HG03066 (cell line): ENCODE measurements at regions not wholly inside any gene's neighbourhood (a gene's known extent, or its start where the extent isn't known, plus 50 kb on each side); places are given as distances from the start of the nearest gene placed in this dataset.

Source experiments
- ATAC-seq: cut with Tn5 transposase; IDR thresholded peaks from one replicate; pipeline ENCODE4 v1.9.1; 2021; ENCODE audit warnings: low read depth; ENCODE audit not compliant: unreplicated experiment

DNA sequence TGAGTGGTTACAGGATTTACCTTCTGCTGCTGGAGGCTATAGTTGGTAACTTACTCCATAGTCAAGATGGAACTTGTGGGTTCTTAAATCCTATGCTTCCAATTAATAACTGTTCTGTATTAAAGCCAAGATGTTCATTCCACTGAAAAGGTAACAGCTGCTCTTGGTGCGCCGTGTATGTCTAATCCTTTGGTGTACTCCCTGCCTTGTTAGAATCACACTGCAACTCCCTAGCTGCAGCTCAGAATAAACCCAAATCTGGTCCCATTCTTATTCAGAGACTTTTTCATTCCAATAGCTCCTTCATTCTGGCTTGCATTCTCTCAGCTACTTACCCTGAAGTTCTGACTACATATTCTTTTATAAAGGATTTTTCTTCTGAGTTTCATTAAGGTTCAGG lies 1355.5 kb downstream of the MAT2B start:
- ATAC-seq, result no peak

DNA sequence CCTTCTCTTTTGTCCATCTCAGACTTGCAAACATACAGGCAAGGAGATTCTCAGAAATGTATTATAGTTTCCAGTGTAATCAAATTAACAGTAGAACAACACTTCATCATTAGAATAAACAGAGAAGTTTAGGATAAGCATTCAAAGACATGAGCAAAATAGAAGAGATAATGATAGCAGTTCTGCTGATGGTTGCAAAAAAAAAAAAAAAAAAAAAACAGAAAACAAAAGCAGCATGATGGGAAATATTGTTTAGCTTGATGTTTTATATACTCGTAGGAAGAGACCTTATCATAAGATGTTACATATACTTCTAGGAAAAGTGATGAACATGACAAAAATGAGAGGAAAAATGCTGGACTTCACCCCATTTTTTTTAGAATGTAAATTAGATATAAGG lies 1356.2 kb downstream of the MAT2B start:
- no peak for ATAC-seq

DNA sequence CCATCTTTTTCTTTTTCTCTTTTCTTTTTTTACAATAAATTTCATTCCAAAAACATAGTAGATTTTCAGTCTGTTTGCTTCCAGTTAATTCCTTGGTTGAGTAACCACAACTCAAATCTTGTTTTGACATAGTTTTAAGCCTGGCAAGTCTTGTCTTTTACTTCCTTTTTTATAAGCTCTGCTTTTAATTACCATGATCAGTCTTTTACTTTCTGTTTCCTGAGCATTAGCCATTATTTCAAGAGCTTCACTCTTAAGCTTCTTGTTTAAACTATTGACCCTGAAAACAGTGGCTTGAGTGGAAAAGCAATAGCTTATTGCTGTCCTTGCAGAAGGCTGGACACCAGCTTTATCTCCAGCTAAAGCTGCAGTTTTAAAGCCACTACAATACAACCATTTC lies 1363.3 kb downstream of the MAT2B start:
- ATAC-seq, result peak; percentile 53

DNA sequence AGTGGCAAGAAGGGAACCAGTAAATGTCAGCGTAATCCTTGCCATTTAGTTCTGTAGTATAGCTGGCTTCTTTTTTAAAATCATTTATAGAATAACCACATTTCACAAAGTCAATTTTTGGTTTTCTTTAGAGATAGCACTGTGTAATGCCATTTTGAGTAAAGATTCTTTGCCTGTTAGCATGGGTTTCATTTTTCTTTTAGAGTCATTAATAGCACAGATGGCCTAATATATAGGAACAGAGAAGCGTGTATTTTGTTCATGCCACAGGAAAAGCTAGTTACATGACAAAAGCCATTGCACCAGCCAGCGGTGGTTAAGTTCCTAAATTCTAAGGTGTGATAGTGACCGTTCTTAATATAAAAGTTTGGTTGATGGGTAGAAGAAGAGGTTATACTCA lies 1363.9 kb downstream of the MAT2B start:
- ATAC-seq, result peak; percentile 18

DNA sequence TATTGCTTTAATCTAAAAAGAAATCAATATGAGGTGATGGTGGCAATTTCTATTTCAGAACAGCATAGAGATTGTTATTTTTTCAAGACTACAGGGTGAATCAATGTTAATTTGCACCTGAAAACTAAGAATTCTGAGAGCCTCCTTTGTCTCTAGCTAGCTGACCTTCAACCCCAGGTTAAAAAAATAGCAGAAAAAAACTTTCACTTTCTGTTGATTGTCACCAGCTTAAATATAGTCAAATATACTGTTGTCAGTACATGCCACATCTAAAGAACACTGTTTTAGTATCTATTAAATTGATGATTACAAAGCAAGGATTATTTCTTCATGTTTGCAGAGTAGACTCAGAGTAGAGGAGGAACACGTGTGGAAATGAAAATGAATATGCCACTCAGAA lies 1371.4 kb downstream of the MAT2B start:
- ATAC-seq, result no peak

DNA sequence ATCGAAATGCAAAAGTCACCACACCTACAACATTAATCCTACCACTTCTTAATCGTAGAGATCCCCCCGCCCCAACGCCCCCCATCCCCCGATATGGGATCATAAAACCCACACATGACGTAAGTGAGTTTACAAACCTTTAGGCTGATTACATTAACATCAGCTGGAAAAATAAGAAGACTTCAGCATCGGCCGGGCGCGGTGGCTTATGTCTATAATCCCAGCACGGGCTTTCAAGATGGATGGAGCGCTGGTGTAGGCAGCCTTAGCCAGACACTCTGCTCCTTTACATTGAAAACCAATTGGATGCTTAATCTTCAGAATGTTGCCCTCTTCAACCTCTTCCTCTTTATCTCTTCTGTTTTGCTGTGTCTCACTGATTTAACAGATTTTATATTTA lies 1376.0 kb downstream of the MAT2B start:
- no peak for ATAC-seq

DNA sequence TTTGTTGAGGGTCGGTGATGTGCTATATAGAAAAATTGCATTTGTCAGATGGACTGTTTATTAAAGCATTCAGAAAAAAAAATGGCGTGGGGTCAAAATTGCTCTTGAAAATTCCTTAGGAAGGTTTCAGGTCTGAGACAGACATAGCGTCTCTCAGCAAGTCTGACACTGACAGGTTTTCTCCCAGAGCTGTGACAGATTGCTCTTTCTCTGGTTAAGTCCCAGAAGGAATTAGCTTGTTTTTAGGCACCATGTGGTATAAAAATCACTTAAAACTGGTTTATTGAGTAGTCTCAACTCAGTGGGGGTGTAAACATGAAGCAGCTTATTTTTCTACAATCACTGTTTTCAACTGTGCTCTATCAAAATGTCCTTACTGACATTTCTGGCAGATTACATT lies 1379.8 kb downstream of the MAT2B start:
- ATAC-seq, result no peak

DNA sequence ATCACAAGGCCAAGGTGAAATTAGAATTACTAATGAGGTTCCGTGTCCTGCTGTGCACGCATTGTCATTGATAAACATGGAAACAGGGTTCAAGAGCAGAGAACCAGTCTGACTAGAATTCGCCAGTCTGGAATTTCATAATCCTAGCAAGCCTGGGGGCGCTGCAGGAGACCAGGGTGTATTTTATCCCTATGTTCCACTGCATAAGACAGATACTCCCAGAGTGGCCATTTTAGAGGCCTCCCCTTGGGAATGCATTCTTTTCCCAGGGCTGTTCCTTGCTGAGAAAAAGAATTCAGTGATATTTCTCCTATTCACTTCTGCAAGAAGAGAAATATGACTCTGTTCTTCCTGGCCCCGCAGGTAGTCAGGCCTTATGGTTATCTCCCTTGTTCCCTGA lies 1387.7 kb downstream of the MAT2B start:
- ATAC-seq, result no peak

DNA sequence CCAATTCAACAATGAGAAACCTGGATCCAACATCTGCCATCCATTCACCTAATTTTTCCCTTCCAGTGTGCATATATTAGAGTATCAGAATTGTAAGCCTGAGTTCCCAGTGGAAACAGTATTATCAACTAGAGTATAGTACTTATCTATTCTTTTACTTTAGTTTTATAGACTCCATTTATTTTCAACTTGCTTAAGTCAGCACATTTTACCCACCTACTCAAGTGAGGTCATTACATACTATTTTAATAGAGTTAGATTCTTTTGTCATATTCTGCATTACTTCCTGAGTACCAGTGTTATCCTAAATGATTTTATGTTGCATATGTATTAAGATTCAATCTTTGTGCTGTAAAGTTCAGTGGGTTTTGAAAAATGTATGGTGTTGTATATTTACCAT lies 1393.3 kb downstream of the MAT2B start:
- no peak for ATAC-seq

DNA sequence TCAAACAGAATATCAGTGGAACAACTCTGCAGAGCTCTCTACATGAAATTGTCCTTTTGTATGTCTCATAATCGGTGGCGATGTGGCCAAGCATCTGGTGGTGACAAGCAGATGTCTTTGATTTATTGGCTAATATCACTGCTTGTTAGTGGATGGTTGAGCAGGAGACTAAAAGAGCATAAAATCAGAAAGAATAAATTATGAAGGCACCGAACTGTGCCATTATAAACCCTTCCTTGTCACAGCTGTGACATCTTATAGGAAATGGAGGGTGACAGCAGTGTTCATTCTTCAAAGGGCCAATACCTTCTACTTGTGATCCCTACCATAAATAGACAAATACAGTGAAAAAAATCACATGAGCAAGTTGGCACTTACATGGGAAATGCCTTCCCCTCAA lies 1404.3 kb downstream of the MAT2B start:
- ATAC-seq, result no peak

DNA sequence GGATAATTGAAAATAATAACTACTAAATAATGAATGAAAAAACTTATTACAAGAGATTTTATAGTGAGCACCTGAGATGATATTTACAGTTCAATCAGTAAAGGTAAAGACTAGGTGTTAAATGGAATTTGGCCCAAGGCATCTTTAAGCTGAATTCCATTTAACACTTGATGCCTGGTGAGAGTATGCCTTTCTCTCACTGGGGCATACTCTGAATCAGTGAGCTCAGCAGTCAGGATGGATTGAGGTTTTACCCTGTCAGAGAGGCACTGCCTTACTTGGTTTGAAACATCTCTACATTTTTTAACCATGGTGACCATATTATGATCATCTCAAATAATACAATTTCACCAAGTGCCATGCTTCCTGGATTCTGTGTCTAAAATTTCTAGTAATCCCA lies 1416.3 kb downstream of the MAT2B start:
- ATAC-seq, result no peak

DNA sequence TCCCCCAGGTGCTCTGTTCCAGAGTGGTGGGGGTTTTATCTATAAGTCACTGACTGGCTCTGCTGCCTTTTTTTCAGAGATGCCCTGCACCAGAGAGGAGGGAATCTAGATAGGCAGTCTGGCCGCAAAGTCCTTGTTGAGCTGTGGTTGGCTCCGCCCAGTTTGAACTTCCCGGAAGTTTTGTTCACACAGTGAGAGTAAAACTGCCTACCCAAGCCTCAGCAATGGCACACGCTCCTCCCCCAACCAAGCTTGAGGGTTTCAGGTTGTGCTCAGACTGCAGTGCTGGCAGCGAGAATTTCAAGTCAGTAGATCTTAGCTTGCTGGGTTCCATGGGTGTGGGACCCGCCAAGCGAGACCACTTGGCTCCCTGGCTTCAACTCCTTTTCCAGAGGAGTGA lies 1428.6 kb downstream of the MAT2B start:
- ATAC-seq, result no peak

DNA sequence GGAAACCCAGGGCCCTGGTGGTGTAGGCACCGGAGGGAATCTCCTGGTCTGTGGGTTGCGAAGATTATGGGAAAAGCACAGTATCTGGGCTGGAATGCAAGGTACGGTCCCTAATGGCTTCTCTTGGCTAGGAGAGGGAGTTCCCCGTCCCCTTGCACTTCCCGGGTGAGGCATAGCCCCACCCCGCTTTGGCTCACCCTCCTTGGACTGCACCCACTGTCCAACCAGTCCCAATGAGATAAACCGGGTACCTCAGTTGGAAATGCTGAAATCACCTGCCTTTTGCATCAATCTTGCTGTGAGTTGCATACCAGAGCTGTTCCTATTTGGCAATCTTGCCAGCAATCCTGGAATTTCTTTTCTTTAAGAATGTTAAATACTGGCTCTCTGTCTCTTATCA lies 1429.1 kb downstream of the MAT2B start:
- ATAC-seq, result no peak

DNA sequence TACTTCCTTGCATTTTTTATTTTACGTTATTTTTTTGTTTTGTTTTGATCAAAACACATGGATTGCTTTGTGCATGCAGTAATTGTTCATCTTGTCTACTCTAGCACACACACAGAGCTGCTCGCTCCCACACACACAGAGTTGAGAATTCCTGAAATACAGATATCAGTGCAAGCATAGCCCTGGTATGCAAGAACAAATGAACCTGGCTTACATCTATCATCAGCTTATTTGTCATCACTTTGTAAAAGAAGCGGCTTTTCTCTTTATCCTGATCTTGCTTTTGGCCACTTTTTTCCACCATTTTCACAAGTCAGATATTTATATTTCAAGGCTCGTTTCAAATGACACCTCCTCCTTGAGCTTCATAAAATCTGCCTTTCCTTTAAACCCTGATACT lies 1435.7 kb downstream of the MAT2B start:
- no peak for ATAC-seq

DNA sequence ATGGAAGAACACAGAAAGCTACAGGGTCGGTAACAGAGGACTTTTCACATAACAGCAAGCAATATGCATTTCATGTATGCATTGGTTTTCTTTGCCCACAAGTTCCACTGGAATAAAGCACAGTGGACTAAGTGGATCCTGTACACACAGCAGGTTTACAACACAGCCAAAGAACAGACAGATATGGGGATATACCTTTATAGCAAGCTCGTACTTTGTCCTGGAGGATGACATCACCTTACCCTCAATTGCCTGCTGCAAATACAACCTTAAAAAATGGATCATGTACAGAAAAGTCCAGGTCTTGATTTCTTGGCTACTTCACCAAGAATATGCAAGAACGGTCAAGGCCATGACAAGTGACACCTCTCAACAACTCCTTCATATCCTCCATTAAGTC lies 1445.5 kb downstream of the MAT2B start:
- ATAC-seq, result no peak

DNA sequence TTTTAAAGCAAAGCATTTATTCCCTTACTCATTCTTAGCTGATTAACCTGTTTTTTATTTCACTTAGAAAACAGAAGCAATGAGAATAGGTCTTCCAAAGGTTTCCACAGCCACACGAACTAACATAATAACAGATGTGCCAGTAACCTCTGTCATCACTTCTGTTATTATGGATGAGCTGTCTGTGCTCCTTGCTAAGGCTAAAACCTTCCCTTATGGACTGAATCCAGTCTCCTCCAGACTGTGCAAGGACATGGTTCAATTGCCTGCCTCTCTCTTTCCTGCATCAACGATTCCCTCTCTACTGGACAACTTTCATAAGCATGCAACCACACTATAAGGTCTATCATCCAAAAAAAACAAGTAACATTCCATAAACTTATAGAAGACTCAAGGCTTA lies 1446.2 kb downstream of the MAT2B start:
- no peak for ATAC-seq

DNA sequence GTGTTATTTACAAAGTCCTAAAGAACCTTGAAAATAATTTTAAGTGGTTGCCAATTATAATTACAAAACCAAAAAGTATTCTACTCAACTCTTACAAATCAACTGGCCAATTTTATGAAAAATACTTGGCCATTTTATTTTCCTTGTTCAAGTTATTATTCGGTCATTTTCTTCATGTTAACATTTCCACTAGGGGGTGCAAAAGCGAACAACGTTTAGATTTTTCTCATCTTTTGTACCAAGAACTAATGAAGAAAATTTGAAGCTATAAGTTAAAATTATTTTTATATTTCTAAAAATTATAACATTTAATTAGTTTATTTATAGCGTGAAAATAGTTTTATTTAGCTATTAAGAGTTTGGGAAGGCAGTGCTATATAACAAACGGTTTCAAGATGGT lies 1453.3 kb downstream of the MAT2B start:
- ATAC-seq, result no peak

DNA sequence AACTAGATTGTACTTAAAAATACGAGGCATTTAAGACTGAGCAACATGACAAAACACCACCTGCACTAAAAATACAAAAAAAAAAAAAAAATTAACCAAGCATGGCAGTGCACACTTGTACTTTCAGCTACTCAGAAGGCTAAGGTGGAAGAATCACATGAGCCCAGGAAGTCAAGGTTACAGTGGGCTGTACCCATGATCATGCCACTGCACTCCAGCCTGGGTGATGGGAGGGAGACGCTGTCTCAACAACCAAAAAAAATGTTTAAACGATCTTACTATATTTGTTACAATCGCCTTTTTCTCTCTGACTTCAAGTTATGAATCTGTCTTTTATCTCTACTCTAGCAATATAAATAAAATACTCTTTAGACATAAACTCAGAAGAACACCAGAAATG lies 1454.3 kb downstream of the MAT2B start:
- no peak for ATAC-seq

DNA sequence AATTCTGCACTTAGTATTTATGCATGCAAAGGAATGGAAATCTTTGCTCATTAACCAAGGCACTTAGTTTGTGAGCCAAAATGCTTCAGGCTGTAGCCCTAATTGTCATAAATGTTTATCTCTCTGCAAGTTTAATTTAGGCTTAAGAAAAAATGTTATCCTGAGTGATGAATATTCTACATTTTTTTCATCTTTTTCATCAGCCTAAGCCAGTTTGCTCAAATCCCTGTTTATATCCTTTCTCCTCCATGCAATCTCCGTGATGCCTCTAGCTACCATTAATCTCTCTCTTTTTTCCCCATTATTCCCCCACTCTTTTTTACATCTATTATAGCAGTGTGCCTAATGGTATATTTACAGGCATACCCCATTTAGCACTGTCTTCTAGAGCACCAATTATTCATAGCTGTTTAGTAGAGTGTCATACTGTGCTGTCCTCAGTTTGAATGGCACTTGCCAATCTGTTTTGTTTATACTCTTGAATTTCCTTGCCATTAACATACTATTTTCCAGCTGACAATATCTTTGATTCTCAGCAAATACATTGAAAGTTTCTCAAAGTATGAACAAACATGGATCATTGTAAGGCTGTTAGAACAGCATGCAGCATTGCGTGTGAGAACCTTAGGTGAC lies 1457.0 kb downstream of the MAT2B start:
- no peak for ATAC-seq

DNA sequence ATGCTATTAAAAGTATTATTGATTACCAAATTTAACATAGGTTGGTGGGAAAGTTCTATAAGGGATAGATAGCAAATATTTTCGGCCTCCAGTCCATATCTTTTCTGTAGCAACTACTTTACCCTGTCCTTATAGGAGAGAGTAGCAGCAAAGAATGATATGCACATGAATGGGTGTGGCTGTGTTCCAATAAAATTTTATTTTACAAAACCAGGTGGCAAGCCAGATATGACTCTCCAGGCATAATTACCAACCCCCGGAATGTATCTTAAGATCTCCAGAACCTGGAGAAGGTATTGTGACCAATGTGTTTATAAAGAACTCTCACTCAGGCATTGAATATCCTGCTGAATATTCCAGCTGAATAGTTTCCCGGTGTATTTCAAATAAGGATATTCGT lies 1461.2 kb downstream of the MAT2B start:
- no peak for ATAC-seq

DNA sequence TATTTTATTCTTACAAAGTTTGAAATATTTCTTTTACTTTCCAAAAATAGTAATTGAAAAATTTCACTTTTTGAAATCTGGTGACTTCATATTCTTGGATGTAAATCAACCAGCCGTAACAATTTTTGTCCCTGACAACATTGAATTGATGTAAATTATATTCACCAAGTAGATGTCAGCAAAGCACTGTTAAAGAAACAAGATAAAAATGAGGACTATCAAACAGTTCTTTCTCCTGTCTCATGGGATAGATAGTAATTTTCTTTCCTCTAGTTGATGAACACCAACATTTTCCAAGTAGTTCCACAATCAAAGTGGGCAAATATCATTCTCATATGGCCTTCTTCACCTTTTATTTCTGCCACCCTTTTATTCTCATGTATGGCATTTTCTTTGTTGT lies 1461.9 kb downstream of the MAT2B start:
- ATAC-seq, result no peak

DNA sequence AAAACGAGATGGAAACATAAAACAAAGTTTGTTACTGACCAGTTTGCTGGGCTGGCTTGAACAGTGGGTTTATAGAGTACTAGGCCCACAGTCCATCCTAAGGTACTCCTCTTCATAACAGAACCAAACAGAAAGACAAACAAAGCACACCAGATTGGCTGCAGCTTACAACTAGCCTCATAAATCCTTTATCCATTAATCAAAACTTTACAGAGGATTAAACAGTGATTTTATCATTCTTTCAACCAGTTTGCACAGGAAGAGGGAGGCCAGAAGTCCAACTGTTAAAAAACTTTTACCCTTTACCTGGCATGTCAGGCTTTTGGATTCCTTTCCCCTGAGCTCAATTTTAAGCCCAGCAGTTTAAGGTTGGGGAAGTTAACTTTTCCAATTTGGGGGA lies 1467.6 kb downstream of the MAT2B start:
- ATAC-seq, result no peak

DNA sequence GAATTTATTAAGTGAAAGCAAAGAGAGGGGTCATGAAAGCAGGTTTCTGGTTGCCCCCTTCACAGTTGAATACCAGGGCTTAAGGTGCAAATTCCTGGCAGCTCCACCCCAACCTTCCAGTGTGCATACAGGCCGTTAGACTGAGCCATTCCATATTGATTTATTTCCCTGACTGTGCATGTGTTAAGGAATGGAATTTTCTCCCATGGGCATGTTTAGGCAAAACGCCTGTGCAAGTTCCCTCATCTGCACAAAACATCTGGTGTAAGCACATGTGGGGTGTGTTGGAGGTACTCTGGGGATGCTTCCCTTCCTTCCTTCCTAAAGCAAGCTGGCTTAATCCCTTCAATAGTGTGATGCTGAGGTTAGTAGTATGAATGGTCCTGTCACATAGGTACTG lies 1470.6 kb downstream of the MAT2B start:
- no peak for ATAC-seq
